Left lung (tissue), 4 donors: ENCODE measurements at regions not wholly inside any gene's neighbourhood (a gene's known extent, or its start where the extent isn't known, plus 50 kb on each side); places are given as distances from the start of the nearest gene placed in this dataset.

Source experiments
- ATAC-seq: fragments of 200-7000 bp; cut with Tn5 transposase; one replicate; pipeline ENCODE4 v1.9.1; 2020; ENCODE audit warnings: moderate library complexity
- DNase-seq, 4 donors: peaks; one replicate each; pipeline ENCODE4 v3.0.0-alpha.2; 2013 to 2020
- H3K27ac ChIP-seq, 2 donors: fragments of 200-600 bp; sonication (generic) in 1 of 2; one replicate each; pipeline versions ENCODE4 v1.5.0 to v1.8.0; 2020 to 2021
- H3K27me3 ChIP-seq, 2 donors: fragments of 200-600 bp; sonication (generic) in 1 of 2; one replicate each; pipeline versions ENCODE4 v1.5.0 to v1.8.0; 2020 to 2021
- H3K36me3 ChIP-seq, 2 donors: fragments of 200-600 bp; sonication (generic) in 1 of 2; one replicate each; pipeline versions ENCODE4 v1.5.0 to v1.8.0; 2020 to 2021
- H3K4me1 ChIP-seq, 2 donors: fragments of 200-600 bp; one replicate each; pipeline ENCODE4 v1.8.0; 2021
- H3K4me3 ChIP-seq, 2 donors: fragments of 200-600 bp; sonication (generic) in 1 of 2; one replicate each; pipeline versions ENCODE4 v1.5.0 to v1.8.0; 2020 to 2021; ENCODE audit warnings: mild to moderate bottlenecking in 1 of 2
- H3K9me3 ChIP-seq, 2 donors: fragments of 200-600 bp; sonication (generic) in 1 of 2; one replicate each; pipeline versions ENCODE4 v1.5.0 to v1.8.0; 2020 to 2021
- CTCF ChIP-seq, 2 donors: fragments of 200-600 bp; sonication (generic) in 1 of 2; IDR thresholded peaks; one replicate each; pipeline versions ENCODE4 v1.5.0 to v1.8.0; 2021; ENCODE audit warnings: antibody characterized with exemption in 2 of 2
- intact Hi-C, 2 donors: fragments of 100-400 bp; cut with DNase I; formaldehyde crosslinking; loops; one replicate each; pipeline versions ENCODE4 v1.11.2 to v1.14.2; 2022
- donor health status: DM: no; HTN: yes; CAD: no.
- donor health status: DM: no; HTN: no; CAD: no.

GRCh38 chr12:58372298-58372697, 430.9 kb downstream of the ATP23 start:
- H3K9me3 ChIP-seq: peaks cover 0 to 8% of the 10 kb centered on the region in 2 donors
- H3K4me3 ChIP-seq: no peak overlapping the region
- no peaks in the 10 kb centered on the region for H3K27me3 ChIP-seq
- intact Hi-C loops: no loop called here
- DNase-seq: no peak
- H3K27ac ChIP-seq: no peak overlapping the region
- no peak for ATAC-seq
- no peak for TF ChIP-seq CTCF (IDR thresholded peaks at IDR 0.05)
- no peaks in the 10 kb centered on the region for H3K4me1 ChIP-seq
- no peaks in the 10 kb centered on the region for H3K36me3 ChIP-seq

GRCh38 chr12:58378028-58378427, 436.7 kb downstream of the ATP23 start:
- Histone ChIP-seq H3K27me3 (no peaks in the 10 kb centered on the region), H3K4me1 (no peaks in the 10 kb centered on the region), H3K36me3 (no peaks in the 10 kb centered on the region), H3K9me3 (no peaks in the 10 kb centered on the region), H3K4me3 (no peak overlapping the region), H3K27ac (no peak overlapping the region)
- no peak for TF ChIP-seq CTCF (IDR thresholded peaks at IDR 0.05)
- no peak for ATAC-seq
- DNase-seq: no peak
- intact Hi-C loops: no loop called here

GRCh38 chr12:58381546-58381945, 440.2 kb downstream of the ATP23 start:
- H3K4me1 ChIP-seq: no peaks in the 10 kb centered on the region
- DNase-seq: no peak
- intact Hi-C loops: no loop called here
- H3K9me3 ChIP-seq: no peaks in the 10 kb centered on the region
- H3K36me3 ChIP-seq: no peaks in the 10 kb centered on the region
- no peaks in the 10 kb centered on the region for H3K27me3 ChIP-seq
- no peak for TF ChIP-seq CTCF (IDR thresholded peaks at IDR 0.05)
- no peak overlapping the region for H3K27ac ChIP-seq
- no peak for ATAC-seq
- H3K4me3 ChIP-seq: no peak overlapping the region

GRCh38 chr12:58384196-58384595, 442.8 kb downstream of the ATP23 start:
- ATAC-seq: no peak

GRCh38 chr12:58386136-58386535, 444.8 kb downstream of the ATP23 start:
- no peaks in the 10 kb centered on the region for H3K27me3 ChIP-seq
- no peaks in the 10 kb centered on the region for H3K4me1 ChIP-seq
- TF ChIP-seq CTCF (IDR thresholded peaks at IDR 0.05): no peak
- intact Hi-C loops: no loop called here
- no peaks in the 10 kb centered on the region for H3K9me3 ChIP-seq
- DNase-seq: no peak
- no peak overlapping the region for H3K4me3 ChIP-seq
- no peak for ATAC-seq
- H3K27ac ChIP-seq: no peak overlapping the region
- no peaks in the 10 kb centered on the region for H3K36me3 ChIP-seq

More at GRCh38 chr12:58384196-58384595, 442.8 kb downstream of the ATP23 start:
- Histone ChIP-seq H3K27ac (no peak overlapping the region), H3K27me3 (no peaks in the 10 kb centered on the region), H3K4me1 (no peaks in the 10 kb centered on the region), H3K36me3 (no peaks in the 10 kb centered on the region), H3K4me3 (no peak overlapping the region), H3K9me3 (no peaks in the 10 kb centered on the region)
- DNase-seq: no peak
- intact Hi-C loops: no loop called here
- TF ChIP-seq CTCF (IDR thresholded peaks at IDR 0.05): no peak
